C4-2B (cell line): ENCODE measurements at regions not wholly inside any gene's neighbourhood (a gene's known extent, or its start where the extent isn't known, plus 50 kb on each side); places are given as distances from the start of the nearest gene placed in this dataset.

Source experiments
- H3K27ac ChIP-seq: fragments of 450-650 bp; 2 replicates; pipeline ENCODE4 v1.5.1; 2017
- CTCF ChIP-seq: fragments of 450-650 bp; conservative IDR thresholded peaks from 2 replicates; pipeline ENCODE4 v1.5.1; 2017; ENCODE audit warnings: mild to moderate bottlenecking
- ZFX ChIP-seq: fragments of 450-650 bp; IDR thresholded peaks from 2 replicates; pipeline ENCODE4 v1.6.1; 2017

DNA sequence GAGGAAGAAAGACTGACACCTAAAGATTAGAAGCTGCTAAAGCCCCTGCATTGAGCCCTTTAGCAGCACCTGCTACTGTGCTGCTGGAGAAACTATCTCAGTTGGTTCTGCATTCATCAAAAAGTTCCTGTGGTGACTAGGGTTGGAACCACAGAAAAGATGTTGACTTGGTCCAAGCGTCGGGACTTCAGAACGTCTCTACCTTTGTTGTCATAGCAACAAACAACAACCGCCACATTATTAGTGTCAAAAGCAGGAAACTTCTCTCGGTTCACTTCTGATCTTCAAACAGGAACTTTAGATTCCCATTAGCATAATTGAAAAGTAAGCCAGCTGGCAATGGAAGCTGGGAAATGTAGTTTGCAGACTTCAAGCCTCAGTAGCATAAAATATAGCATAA is 368.0 kb downstream of the SEC23A start:
- TF ChIP-seq ZFX (no peak), CTCF (no peak)
- no peak overlapping the region for H3K27ac ChIP-seq

- TF ChIP-seq CTCF, result no peak
- TF ChIP-seq ZFX, result no peak
- no peak overlapping the region for H3K27ac ChIP-seq
Observed at GRCh38 chr14:38731962-38732361, 371.1 kb downstream of the SEC23A start.

DNA sequence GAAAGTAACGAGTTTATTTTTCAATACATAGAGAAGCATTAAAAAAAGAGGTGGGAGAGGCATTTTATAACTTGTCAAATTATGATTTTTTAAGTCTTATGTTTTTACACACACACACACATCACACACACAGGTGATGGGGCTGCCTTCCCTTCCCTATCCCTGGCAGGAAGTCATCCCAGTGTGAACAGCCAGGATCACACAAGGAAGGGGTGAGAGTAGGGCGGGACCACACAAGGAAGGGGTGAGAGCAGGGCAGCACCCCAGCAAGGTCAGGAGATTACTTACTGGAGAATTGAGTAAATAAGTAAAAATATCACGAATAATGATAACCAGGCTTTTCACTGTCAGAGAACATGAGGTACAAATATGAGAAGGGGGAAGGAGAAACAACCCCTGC is 372.6 kb downstream of the SEC23A start:
- H3K27ac ChIP-seq, result no peak overlapping the region
- TF ChIP-seq ZFX (no peak), CTCF (no peak)

DNA sequence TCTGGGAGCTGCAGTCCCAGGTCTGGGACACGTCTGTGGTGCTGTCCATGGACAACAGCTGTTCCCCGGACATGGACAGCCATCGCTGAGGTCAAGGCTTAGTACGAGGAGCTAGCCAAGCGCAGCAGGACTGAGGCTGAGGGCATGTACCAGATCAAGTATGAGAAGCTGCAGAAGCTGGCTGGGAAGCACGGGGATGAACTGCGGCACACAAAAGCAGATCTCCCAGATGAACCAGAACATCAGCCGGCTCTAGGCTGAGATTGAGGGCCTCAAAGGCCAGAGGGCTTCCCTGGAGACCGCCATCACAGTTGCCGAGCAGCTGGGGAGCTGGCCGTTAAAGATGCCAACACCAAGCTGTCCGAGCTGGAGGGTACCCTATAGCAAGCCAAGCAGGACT is 375.3 kb downstream of the SEC23A start:
- TF ChIP-seq ZFX, result no peak
- TF ChIP-seq CTCF, result no peak

DNA sequence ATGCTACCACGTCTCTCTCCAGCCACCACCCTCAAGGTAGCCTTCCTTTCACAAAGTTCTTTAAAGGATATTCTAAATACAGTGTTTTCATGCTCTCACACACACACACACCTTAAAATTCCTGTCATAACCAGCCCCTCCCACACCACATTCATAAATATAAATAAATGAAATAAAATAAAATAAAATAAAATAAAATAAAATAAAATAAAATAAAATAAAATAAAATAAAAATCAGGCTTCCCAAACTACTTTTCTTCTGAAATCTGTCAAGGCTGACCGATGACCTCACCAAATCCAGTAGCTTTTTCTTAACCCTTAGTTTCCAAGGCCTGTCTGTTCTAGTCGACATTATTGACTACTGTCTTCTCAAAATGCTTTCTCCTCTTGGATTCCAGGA is 378.4 kb downstream of the SEC23A start:
- H3K27ac ChIP-seq, result no peak overlapping the region
- TF ChIP-seq ZFX, result no peak
- TF ChIP-seq CTCF, result no peak

More for the DNA sequence above, 375.3 kb downstream of the SEC23A start:
- no peak overlapping the region for H3K27ac ChIP-seq

DNA sequence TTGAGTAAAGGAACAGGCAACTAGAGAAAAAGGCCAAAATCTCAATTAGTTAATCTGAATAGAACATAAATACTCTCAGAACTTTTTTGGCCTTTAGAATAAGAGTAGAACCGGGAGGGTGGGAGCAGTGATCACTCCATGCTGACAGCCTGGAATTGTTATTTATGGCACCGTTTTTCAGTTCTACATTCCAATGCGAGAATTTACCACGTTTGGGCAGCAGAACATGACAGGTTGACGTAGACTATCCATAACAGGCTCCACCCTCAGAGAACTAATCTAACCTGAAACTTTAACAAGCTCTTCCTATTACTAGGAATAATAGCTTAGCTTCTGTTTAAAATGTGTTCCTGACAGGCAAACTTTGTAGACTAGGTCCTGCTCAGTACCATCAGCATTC is 379.1 kb downstream of the SEC23A start:
- no peak for TF ChIP-seq ZFX
- no peak for TF ChIP-seq CTCF
- H3K27ac ChIP-seq, result no peak overlapping the region

DNA sequence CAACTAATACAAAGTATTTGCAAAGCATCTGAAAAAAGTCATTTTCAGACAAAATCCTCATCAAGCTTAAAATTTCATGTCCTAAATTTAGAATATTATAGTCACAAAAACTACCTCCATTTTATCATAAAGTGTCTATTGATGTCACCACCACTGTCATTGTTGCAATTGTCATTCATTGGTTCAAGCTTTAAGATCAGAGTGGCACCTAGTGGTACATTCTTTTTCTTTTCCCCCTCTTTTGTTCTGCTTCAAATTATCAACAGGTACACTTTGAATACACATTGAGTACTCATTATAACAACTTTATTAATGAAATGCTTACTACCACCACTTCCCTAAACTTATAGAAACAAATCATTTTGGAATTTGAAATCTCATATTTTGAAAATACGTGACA is 379.8 kb downstream of the SEC23A start:
- TF ChIP-seq CTCF (peak; percentile 27), ZFX (no peak)
- H3K27ac ChIP-seq, result no peak overlapping the region
